ENCODE measurements at regions not wholly inside any gene's neighbourhood (a gene's known extent, or its start where the extent isn't known, plus 50 kb on each side); places are given as distances from the start of the nearest gene placed in this dataset.
A peak's percentile ranks its signal among the peaks of the same experiment; 100 is the strongest.

- 100% methylated on average over 2 of the region's 4 CpGs for WGBS (ENCODE audit: insufficient coverage)
- H3K4me3 ChIP-seq (ENCODE audit: control insufficient read depth in 1 of 7, extremely low read depth in 1 of 7, insufficient read depth in 4 of 7, low read depth in 2 of 7, low read length in 6 of 7): no peak overlapping the region
- peaks cover 0 to 3% (median 0%) of the 10 kb centered on the region in 5 experiments for H3K27me3 ChIP-seq (replicated peaks in 2 of 5; ENCODE audit: control insufficient read depth in 4 of 5, insufficient read depth in 5 of 5, low read length in 4 of 5)
- H3K4me1 ChIP-seq (ENCODE audit: control extremely low read depth in 1 of 4, control insufficient read depth in 4 of 4, insufficient read depth in 4 of 4, low read length in 3 of 4): peaks cover 0 to 7% (median 3%) of the 10 kb centered on the region in 4 experiments
- H3K9me3 ChIP-seq (ENCODE audit: control extremely low read depth in 1 of 5, control insufficient read depth in 4 of 5, insufficient read depth in 2 of 5, low read depth in 1 of 5, low read length in 4 of 5): peaks cover 0 to 7% (median under 1%) of the 10 kb centered on the region in 5 experiments
- POLR2A ChIA-PET: interaction anchor here (0.6 kb wide), 1 partner anchor 10 kb away, joined by 5 read pairs; no protein-coding TSS in a partner anchor
- H3K36me3 ChIP-seq (ENCODE audit: control insufficient read depth in 4 of 4, insufficient read depth in 4 of 4, low read length in 3 of 4): no peaks in the 10 kb centered on the region
- CTCF ChIA-PET: interaction anchor here (0.7 kb wide), 1 partner anchor 34 kb away, joined by 4 read pairs; no protein-coding TSS in a partner anchor
- peak in 2 of 3 donors; percentile 8 to 22 for DNase-seq
- H3K27ac ChIP-seq (ENCODE audit: insufficient read depth in 1 of 2, low read depth in 1 of 2, low read length in 2 of 2, poor library complexity in 1 of 2, severe bottlenecking in 2 of 2): no peak overlapping the region
Observed at GRCh38 chr12:105454688-105455087, 124.2 kb downstream of the C12orf75 start.

GRCh38 chr12:105455261-105455660 is 124.8 kb downstream of the C12orf75 start:
- no peak for DNase-seq
- ChIA-PET POLR2A (interaction anchor here (0.6 kb wide), 1 partner anchor 10 kb away, joined by 5 read pairs; no protein-coding TSS in a partner anchor), CTCF (no interaction called here)
- WGBS (ENCODE audit: insufficient coverage): 94% methylated on average over 3 of the region's 3 CpGs
- Histone ChIP-seq H3K27ac (ENCODE audit: insufficient read depth in 1 of 2, low read depth in 1 of 2, low read length in 2 of 2, poor library complexity in 1 of 2, severe bottlenecking in 2 of 2) (no peak overlapping the region), H3K27me3 (replicated peaks in 2 of 5; ENCODE audit: control insufficient read depth in 4 of 5, insufficient read depth in 5 of 5, low read length in 4 of 5) (peaks cover 0 to 1% (median 0%) of the 10 kb centered on the region in 5 experiments), H3K4me3 (ENCODE audit: control insufficient read depth in 1 of 7, extremely low read depth in 1 of 7, insufficient read depth in 4 of 7, low read depth in 2 of 7, low read length in 6 of 7) (no peak overlapping the region), H3K9me3 (ENCODE audit: control extremely low read depth in 1 of 5, control insufficient read depth in 4 of 5, insufficient read depth in 2 of 5, low read depth in 1 of 5, low read length in 4 of 5) (peaks cover 0 to 7% (median 1%) of the 10 kb centered on the region in 5 experiments), H3K36me3 (ENCODE audit: control insufficient read depth in 4 of 4, insufficient read depth in 4 of 4, low read length in 3 of 4) (no peaks in the 10 kb centered on the region), H3K4me1 (ENCODE audit: control extremely low read depth in 1 of 4, control insufficient read depth in 4 of 4, insufficient read depth in 4 of 4, low read length in 3 of 4) (peaks cover 0 to 7% (median 3%) of the 10 kb centered on the region in 4 experiments)

- H3K4me1 ChIP-seq (ENCODE audit: control extremely low read depth in 1 of 4, control insufficient read depth in 4 of 4, insufficient read depth in 4 of 4, low read length in 3 of 4): peaks cover 0 to 7% (median 3%) of the 10 kb centered on the region in 4 experiments
- no peak overlapping the region for H3K4me3 ChIP-seq (ENCODE audit: control insufficient read depth in 1 of 7, extremely low read depth in 1 of 7, insufficient read depth in 4 of 7, low read depth in 2 of 7, low read length in 6 of 7)
- H3K36me3 ChIP-seq (ENCODE audit: control insufficient read depth in 4 of 4, insufficient read depth in 4 of 4, low read length in 3 of 4): no peaks in the 10 kb centered on the region
- CTCF ChIA-PET: interaction anchor here (0.6 kb wide), 1 partner anchor 36 kb away, joined by 3 read pairs; no protein-coding TSS in a partner anchor
- no peak for DNase-seq
- peaks cover 0 to 7% (median 1%) of the 10 kb centered on the region in 5 experiments for H3K9me3 ChIP-seq (ENCODE audit: control extremely low read depth in 1 of 5, control insufficient read depth in 4 of 5, insufficient read depth in 2 of 5, low read depth in 1 of 5, low read length in 4 of 5)
- no peak overlapping the region for H3K27ac ChIP-seq (ENCODE audit: insufficient read depth in 1 of 2, low read depth in 1 of 2, low read length in 2 of 2, poor library complexity in 1 of 2, severe bottlenecking in 2 of 2)
- POLR2A ChIA-PET: no interaction called here
- H3K27me3 ChIP-seq (replicated peaks in 2 of 5; ENCODE audit: control insufficient read depth in 4 of 5, insufficient read depth in 5 of 5, low read length in 4 of 5): peaks cover 0 to 1% (median 0%) of the 10 kb centered on the region in 5 experiments
Observed at GRCh38 chr12:105457026-105457425, 126.5 kb downstream of the C12orf75 start.

GRCh38 chr12:105459760-105460330 is 129.4 kb downstream of the C12orf75 start:
- 83% methylated on average over 3 of the region's 6 CpGs for WGBS (ENCODE audit: insufficient coverage)
- H3K4me1 ChIP-seq (ENCODE audit: control extremely low read depth in 1 of 4, control insufficient read depth in 4 of 4, insufficient read depth in 4 of 4, low read length in 3 of 4): peaks cover 0 to 6% (median 2%) of the 10 kb centered on the region in 4 experiments
- peaks cover 0 to 3% (median 1%) of the 10 kb centered on the region in 5 experiments for H3K27me3 ChIP-seq (replicated peaks in 2 of 5; ENCODE audit: control insufficient read depth in 4 of 5, insufficient read depth in 5 of 5, low read length in 4 of 5)
- peaks cover 0 to 7% (median 1%) of the 10 kb centered on the region in 5 experiments for H3K9me3 ChIP-seq (ENCODE audit: control extremely low read depth in 1 of 5, control insufficient read depth in 4 of 5, insufficient read depth in 2 of 5, low read depth in 1 of 5, low read length in 4 of 5)
- H3K36me3 ChIP-seq (ENCODE audit: control insufficient read depth in 4 of 4, insufficient read depth in 4 of 4, low read length in 3 of 4): no peaks in the 10 kb centered on the region
- DNase-seq: no peak
- ChIA-PET CTCF (interaction anchor here (1.3 kb wide), 1 partner anchor 676 kb away, joined by 3 read pairs; no protein-coding TSS in a partner anchor), POLR2A (no interaction called here)
- H3K4me3 ChIP-seq (ENCODE audit: control insufficient read depth in 1 of 7, extremely low read depth in 1 of 7, insufficient read depth in 4 of 7, low read depth in 2 of 7, low read length in 6 of 7): no peak overlapping the region
- H3K27ac ChIP-seq (ENCODE audit: insufficient read depth in 1 of 2, low read depth in 1 of 2, low read length in 2 of 2, poor library complexity in 1 of 2, severe bottlenecking in 2 of 2): no peak overlapping the region

GRCh38 chr12:105461271-105461943 is 130.9 kb downstream of the C12orf75 start:
- CTCF ChIA-PET: interaction anchor here (1.4 kb wide), 1 partner anchor 44 kb away, joined by 3 read pairs; no protein-coding TSS in a partner anchor
- H3K27ac ChIP-seq (ENCODE audit: insufficient read depth in 1 of 2, low read depth in 1 of 2, low read length in 2 of 2, poor library complexity in 1 of 2, severe bottlenecking in 2 of 2): no peak overlapping the region
- H3K4me3 ChIP-seq (ENCODE audit: control insufficient read depth in 1 of 7, extremely low read depth in 1 of 7, insufficient read depth in 4 of 7, low read depth in 2 of 7, low read length in 6 of 7): no peak overlapping the region

GRCh38 chr12:105461944-105462762 is 131.7 kb downstream of the C12orf75 start:
- H3K36me3 ChIP-seq (ENCODE audit: control insufficient read depth in 4 of 4, insufficient read depth in 4 of 4, low read length in 3 of 4): no peaks in the 10 kb centered on the region
- peaks cover 0 to 19% (median 7%) of the 10 kb centered on the region in 5 experiments for H3K27me3 ChIP-seq (replicated peaks in 2 of 5; ENCODE audit: control insufficient read depth in 4 of 5, insufficient read depth in 5 of 5, low read length in 4 of 5)
- H3K4me1 ChIP-seq (ENCODE audit: control extremely low read depth in 1 of 4, control insufficient read depth in 4 of 4, insufficient read depth in 4 of 4, low read length in 3 of 4): no peaks in the 10 kb centered on the region
- DNase-seq: no peak
- ChIA-PET CTCF (interaction anchor here (1.4 kb wide), 1 partner anchor 43 kb away, joined by 3 read pairs; no protein-coding TSS in a partner anchor), POLR2A (interaction anchor here (0.5 kb wide), 1 partner anchor 36 kb away, joined by 3 read pairs; no protein-coding TSS in a partner anchor)
- no peak overlapping the region for H3K4me3 ChIP-seq (ENCODE audit: control insufficient read depth in 1 of 7, extremely low read depth in 1 of 7, insufficient read depth in 4 of 7, low read depth in 2 of 7, low read length in 6 of 7)
- H3K27ac ChIP-seq (ENCODE audit: insufficient read depth in 1 of 2, low read depth in 1 of 2, low read length in 2 of 2, poor library complexity in 1 of 2, severe bottlenecking in 2 of 2): no peak overlapping the region
- H3K9me3 ChIP-seq (ENCODE audit: control extremely low read depth in 1 of 5, control insufficient read depth in 4 of 5, insufficient read depth in 2 of 5, low read depth in 1 of 5, low read length in 4 of 5): peaks cover 0 to 7% (median 1%) of the 10 kb centered on the region in 5 experiments
- WGBS (ENCODE audit: insufficient coverage): 95% methylated on average over 6 of the region's 7 CpGs

More at GRCh38 chr12:105461271-105461943, 130.9 kb downstream of the C12orf75 start:
- Histone ChIP-seq H3K36me3 (ENCODE audit: control insufficient read depth in 4 of 4, insufficient read depth in 4 of 4, low read length in 3 of 4) (no peaks in the 10 kb centered on the region), H3K27me3 (replicated peaks in 2 of 5; ENCODE audit: control insufficient read depth in 4 of 5, insufficient read depth in 5 of 5, low read length in 4 of 5) (peaks cover 0 to 12% (median 7%) of the 10 kb centered on the region in 5 experiments), H3K4me1 (ENCODE audit: control extremely low read depth in 1 of 4, control insufficient read depth in 4 of 4, insufficient read depth in 4 of 4, low read length in 3 of 4) (no peaks in the 10 kb centered on the region), H3K9me3 (ENCODE audit: control extremely low read depth in 1 of 5, control insufficient read depth in 4 of 5, insufficient read depth in 2 of 5, low read depth in 1 of 5, low read length in 4 of 5) (peaks cover 0 to 7% (median 1%) of the 10 kb centered on the region in 5 experiments)
- DNase-seq: no peak
- POLR2A ChIA-PET: interaction anchor here (0.5 kb wide), 1 partner anchor 35 kb away, joined by 3 read pairs; no protein-coding TSS in a partner anchor
- no CpG with 5 or more reads among the region's 4 CpGs for WGBS (ENCODE audit: insufficient coverage)
